Psoas muscle (tissue), 7 donors: ENCODE measurements at regions not wholly inside any gene's neighbourhood (a gene's known extent, or its start where the extent isn't known, plus 50 kb on each side); places are given as distances from the start of the nearest gene placed in this dataset.

Experiments used
- ATAC-seq, 4 donors: fragments of 200-7000 bp; cut with Tn5 transposase; one replicate each; pipeline ENCODE4 v1.9.1; 2020; ENCODE audit warnings: moderate library complexity in 3 of 4, mild to moderate bottlenecking in 2 of 4
- DNase-seq, 2 donors: peaks; one replicate each; pipeline ENCODE4 v3.0.0-alpha.2; 2020
- H3K27ac ChIP-seq: fragments of 200-600 bp; one replicate; pipeline ENCODE4 v1.8.0; 2022
- H3K27me3 ChIP-seq, 3 donors: fragments of 200-600 bp in 1 of 3; one replicate each; pipeline versions ENCODE4 v1.6.1 to v1.8.0; 2013 to 2022; ENCODE audit warnings: low read length in 2 of 3, mild to moderate bottlenecking in 2 of 3, moderate library complexity in 1 of 3; ENCODE audit not compliant: insufficient read depth in 3 of 3
- H3K36me3 ChIP-seq, 2 donors: fragments of 200-600 bp in 1 of 2; one replicate each; pipeline versions ENCODE4 v1.6.1 to v1.8.0; 2013 to 2022; ENCODE audit warnings: low read depth in 1 of 2, mild to moderate bottlenecking in 1 of 2, moderate library complexity in 1 of 2; ENCODE audit not compliant: insufficient read depth in 1 of 2
- H3K4me1 ChIP-seq: fragments of 200-600 bp; one replicate; pipeline ENCODE4 v1.8.0; 2022
- H3K4me3 ChIP-seq: fragments of 200-600 bp; one replicate; pipeline ENCODE4 v1.8.0; 2022; ENCODE audit warnings: mild to moderate bottlenecking
- H3K9me3 ChIP-seq: fragments of 200-600 bp; one replicate; pipeline ENCODE4 v1.8.0; 2022
- CTCF ChIP-seq: fragments of 200-600 bp; IDR thresholded peaks from one replicate; pipeline ENCODE4 v1.8.0; 2022; ENCODE audit warnings: antibody characterized with exemption
- WGBS, 3 donors: extraction: QIAGEN DNeasy Blood & Tissue Kit; methylation state at CpG; one replicate each; pipeline versions ENCODE4 v1.1.6 to v1.1.7; 2013; 5-methylcytosine and 5-hydroxymethylcytosine counted together
- intact Hi-C, 2 donors: fragments of 100-400 bp; cut with DNase I; formaldehyde crosslinking; loops; one replicate each; pipeline versions ENCODE4 v1.11.0 to v1.14.2; 2022
- donor health status: healthy with polysubstance abuse.
- donor health status: DM: no; HTN: no; CAD: no; lungs with moderate emphysema.
- donor health status: Bipolar disorder and iron deficiency.
- donor health status: healthy.
- donor health status: DM: yes; HTN: yes; CAD: no.
- donor health status: DM: no; HTN: no; CAD: no.
- donor health status: DM: yes; HTN: yes; CAD: no.

- Histone ChIP-seq H3K36me3 (no peaks in the 10 kb centered on the region), H3K9me3 (no peaks in the 10 kb centered on the region), H3K27me3 (peaks cover 0 to 3% (median 0%) of the 10 kb centered on the region in 3 donors), H3K4me1 (no peaks in the 10 kb centered on the region), H3K4me3 (no peak overlapping the region), H3K27ac (no peak overlapping the region)
- ATAC-seq (no peak), DNase-seq (no peak)
- intact Hi-C loops = no loop called here
- WGBS, 3 donors = 66 to 75% (median 73%) methylated on average over 9 of the region's 9 CpGs
- no peak for TF ChIP-seq CTCF
Observed at GRCh38 chr7:21345361-21345760, 82.5 kb upstream of the SP4 start.

GRCh38 chr7:21346297-21346696, 81.6 kb upstream of the SP4 start:
- intact Hi-C loops = no loop called here
- Histone ChIP-seq H3K27ac (no peak overlapping the region), H3K9me3 (no peaks in the 10 kb centered on the region), H3K27me3 (peaks cover 0 to 3% (median 0%) of the 10 kb centered on the region in 3 donors), H3K4me3 (no peak overlapping the region), H3K4me1 (no peaks in the 10 kb centered on the region), H3K36me3 (no peaks in the 10 kb centered on the region)
- no peak for TF ChIP-seq CTCF
- no peak for ATAC-seq
- DNase-seq = no peak

- no peak for DNase-seq
- Histone ChIP-seq H3K27me3 (no peaks in the 10 kb centered on the region), H3K9me3 (no peaks in the 10 kb centered on the region), H3K36me3 (no peaks in the 10 kb centered on the region), H3K4me1 (no peaks in the 10 kb centered on the region), H3K27ac (no peak overlapping the region), H3K4me3 (no peak overlapping the region)
- intact Hi-C loops = no loop called here
- TF ChIP-seq CTCF = no peak
- ATAC-seq = no peak
- 58 to 61% (median 59%) methylated on average over 4 of the region's 4 CpGs for WGBS, 3 donors
Observed at GRCh38 chr7:21352540-21353387, 75.1 kb upstream of the SP4 start.

GRCh38 chr7:21353388-21353780, 74.5 kb upstream of the SP4 start:
- no peak for TF ChIP-seq CTCF
- Histone ChIP-seq H3K4me1 (no peaks in the 10 kb centered on the region), H3K27ac (no peak overlapping the region), H3K36me3 (no peaks in the 10 kb centered on the region), H3K4me3 (no peak overlapping the region), H3K27me3 (no peaks in the 10 kb centered on the region), H3K9me3 (no peaks in the 10 kb centered on the region)
- WGBS, 3 donors = 81 to 87% (median 86%) methylated on average over 4 of the region's 4 CpGs
- ATAC-seq (no peak), DNase-seq (no peak)
- intact Hi-C loops = no loop called here

- DNase-seq (no peak), ATAC-seq (no peak)
- peaks cover 0 to under 1% (median 0%) of the 10 kb centered on the region in 3 donors for H3K27me3 ChIP-seq
- intact Hi-C loops = no loop called here
- 89 to 95% (median 93%) methylated on average over 5 of the region's 5 CpGs for WGBS, 3 donors
- H3K36me3 ChIP-seq = no peaks in the 10 kb centered on the region
- H3K9me3 ChIP-seq = no peaks in the 10 kb centered on the region
- no peak for TF ChIP-seq CTCF
- H3K4me1 ChIP-seq = no peaks in the 10 kb centered on the region
- H3K27ac ChIP-seq = no peak overlapping the region
- H3K4me3 ChIP-seq = no peak overlapping the region
Observed at GRCh38 chr7:21354284-21354683, 73.6 kb upstream of the SP4 start.
